CD14-positive monocyte (primary cell): ENCODE measurements at regions not wholly inside any gene's neighbourhood (a gene's known extent, or its start where the extent isn't known, plus 50 kb on each side); places are given as distances from the start of the nearest gene placed in this dataset.

ENCODE experiments used
- DNase-seq, 3 donors: peaks; one replicate each; pipeline ENCODE4 v3.0.0-alpha.2; 2011 to 2022
- H2AFZ ChIP-seq: 2 replicates; pipeline ENCODE4 v1.6.0; 2012; ENCODE audit warnings: mild to moderate bottlenecking, low read depth, low read length, inconsistent platforms; ENCODE audit not compliant: insufficient read depth, poor library complexity, severe bottlenecking
- H3K27ac ChIP-seq, 2 donors: 1 replicate in 1 of 2; 2 replicates in 1 of 2; pipeline ENCODE4 v1.5.1; 2012 to 2013; ENCODE audit warnings: low read length in 2 of 2, control low read depth in 1 of 2, inconsistent platforms in 1 of 2, low read depth in 1 of 2, mild to moderate bottlenecking in 1 of 2
- H3K27me3 ChIP-seq, 2 donors: one replicate each; pipeline versions ENCODE4 v1.6.0 to v1.6.1; 2011 to 2013; ENCODE audit warnings: low read length in 2 of 2; ENCODE audit not compliant: control insufficient read depth in 2 of 2, insufficient read depth in 2 of 2
- H3K36me3 ChIP-seq, 2 donors: replicated peaks in 1 of 2; 1 replicate in 1 of 2; 2 replicates in 1 of 2; pipeline versions ENCODE4 v1.5.1 to v1.6.1; 2012 to 2013; ENCODE audit warnings: low read length in 2 of 2, control low read depth in 1 of 2, inconsistent platforms in 1 of 2, mild to moderate bottlenecking in 1 of 2; ENCODE audit not compliant: insufficient read depth in 2 of 2, control insufficient read depth in 1 of 2
- H3K4me1 ChIP-seq, 2 donors: 1 replicate in 1 of 2; 2 replicates in 1 of 2; pipeline versions ENCODE4 v1.5.1 to v1.6.1; 2012 to 2013; ENCODE audit warnings: low read length in 2 of 2, control low read depth in 1 of 2, inconsistent platforms in 1 of 2, mild to moderate bottlenecking in 1 of 2, moderate library complexity in 1 of 2; ENCODE audit not compliant: insufficient read depth in 2 of 2, control insufficient read depth in 1 of 2
- H3K4me2 ChIP-seq: replicated peaks from 2 replicates; pipeline ENCODE3; 2012; ENCODE audit warnings: low read length, moderate library complexity, mild to moderate bottlenecking; ENCODE audit not compliant: poor library complexity, severe bottlenecking; ENCODE audit errors: extremely low read depth
- H3K4me3 ChIP-seq, 3 experiments: fragments of 200-600 bp in 1 of 3; sonication (generic) in 1 of 3; replicated peaks in 1 of 3; 1 replicate in 2 of 3; 2 replicates in 1 of 3; pipeline ENCODE4 v1.5.1; 2011 to 2013; ENCODE audit warnings: low read length in 3 of 3, mild to moderate bottlenecking in 3 of 3, control low read depth in 2 of 3, low read depth in 2 of 3, inconsistent platforms in 1 of 3, moderate library complexity in 1 of 3
- H3K79me2 ChIP-seq: 2 replicates; pipeline ENCODE4 v1.6.0; 2012; ENCODE audit warnings: mild to moderate bottlenecking, control low read depth, inconsistent platforms, low read length, moderate library complexity; ENCODE audit not compliant: insufficient read depth
- H3K9ac ChIP-seq: 2 replicates; pipeline ENCODE4 v1.6.0; 2017; ENCODE audit warnings: low read length, mild to moderate bottlenecking; ENCODE audit not compliant: insufficient read depth, poor library complexity, severe bottlenecking
- H3K9me3 ChIP-seq, 2 donors: replicated peaks in 1 of 2; 1 replicate in 1 of 2; 2 replicates in 1 of 2; pipeline versions ENCODE4 v1.5.1 to v1.6.1; 2012 to 2013; ENCODE audit warnings: low read length in 2 of 2, control low read depth in 1 of 2; ENCODE audit not compliant: control insufficient read depth in 1 of 2, insufficient read depth in 1 of 2
- H4K20me1 ChIP-seq: 2 replicates; pipeline ENCODE4 v1.6.0; 2012; ENCODE audit warnings: mild to moderate bottlenecking, low read length, control low read depth, moderate library complexity; ENCODE audit not compliant: insufficient read depth
- H3K27ac Mint-ChIP-seq, 7 donors: one replicate each; pipeline ENCODE4 v1.8.0; 2020; ENCODE audit warnings: mild to moderate bottlenecking in 7 of 7, mixed read lengths in 7 of 7, moderate library complexity in 6 of 7, inconsistent platforms in 2 of 7
- H3K27me3 Mint-ChIP-seq, 3 donors: one replicate each; pipeline ENCODE4 v1.8.0; 2021 to 2022; ENCODE audit warnings: low read depth in 3 of 3, mild to moderate bottlenecking in 3 of 3, mixed read lengths in 3 of 3, moderate library complexity in 3 of 3, inconsistent platforms in 1 of 3
- H3K36me3 Mint-ChIP-seq, 2 donors: one replicate each; pipeline ENCODE4 v1.8.0; 2020; ENCODE audit warnings: mixed read lengths in 2 of 2, inconsistent platforms in 1 of 2, mild to moderate bottlenecking in 1 of 2
- H3K4me1 Mint-ChIP-seq: one replicate; pipeline ENCODE4 v1.8.0; 2020; ENCODE audit warnings: mild to moderate bottlenecking, mixed read lengths
- H3K4me3 Mint-ChIP-seq, 2 donors: one replicate each; pipeline ENCODE4 v1.8.0; 2020; ENCODE audit warnings: mild to moderate bottlenecking in 2 of 2, mixed read lengths in 2 of 2, moderate library complexity in 1 of 2
- H3K9me3 Mint-ChIP-seq, 7 donors: one replicate each; pipeline ENCODE4 v1.8.0; 2020 to 2022; ENCODE audit warnings: mixed read lengths in 7 of 7, mild to moderate bottlenecking in 6 of 7, moderate library complexity in 6 of 7, inconsistent platforms in 2 of 7
- WGBS: methylation state at CpG from one replicate; pipeline ENCODE4 v1.1.5; 2013; ENCODE audit warnings: missing lambda C conversion rate; ENCODE audit not compliant: insufficient coverage; 5-methylcytosine and 5-hydroxymethylcytosine counted together
- intact Hi-C, 2 donors: fragments of 100-400 bp; cut with micrococcal nuclease; formaldehyde crosslinking; loops; one replicate each; pipeline versions ENCODE4 v1.15.0 to v1.15.1; 2023
- TF ChIP-seq, protein P1 (sequence below): fragments of 200-600 bp; IDR thresholded peaks from one replicate; pipeline ENCODE4 v1.8.0; 2022; ENCODE audit warnings: antibody characterized with exemption, mild to moderate bottlenecking

DNA sequence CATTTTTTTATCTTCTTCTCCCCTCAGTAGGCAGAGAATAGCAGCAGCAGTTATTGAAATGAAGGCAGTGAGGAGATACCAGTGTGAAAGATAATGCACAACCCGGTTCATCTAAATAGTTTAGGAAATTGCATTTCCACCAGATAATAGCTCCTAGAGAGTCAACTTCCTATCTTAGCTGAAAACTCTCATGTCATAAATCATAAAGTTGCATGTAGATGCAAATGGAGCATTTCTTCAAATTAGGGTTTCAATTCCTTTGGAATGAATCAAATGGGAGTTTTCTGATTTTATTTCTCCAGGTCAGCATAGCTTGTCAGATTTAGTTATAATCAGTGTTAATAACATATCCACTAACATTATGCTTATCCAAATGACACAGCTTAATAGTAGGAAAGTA lies 335.3 kb downstream of the CNTNAP4 start:
- Histone ChIP-seq H2AFZ (no peak overlapping the region), H3K36me3 (no peaks in the 10 kb centered on the region), H3K27me3 (no peaks in the 10 kb centered on the region), H3K9me3 (no peaks in the 10 kb centered on the region), H3K27ac (no peak overlapping the region), H3K4me1 (no peaks in the 10 kb centered on the region), H3K4me2 (no peak overlapping the region), H3K4me3 (no peak overlapping the region), H3K79me2 (no peaks in the 10 kb centered on the region), H3K9ac (no peak overlapping the region), H4K20me1 (no peaks in the 10 kb centered on the region)
- WGBS: no CpG with 5 or more reads among the region's 1 CpG
- Mint-ChIP-seq H3K9me3 (peaks cover 0 to 4% (median 2%) of the 10 kb centered on the region in 7 donors), H3K27me3 (no peaks in the 10 kb centered on the region), H3K36me3 (no peaks in the 10 kb centered on the region), H3K4me3 (no peak overlapping the region), H3K27ac (no peak overlapping the region), H3K4me1 (no peaks in the 10 kb centered on the region)
- TF ChIP-seq, protein P1, sequence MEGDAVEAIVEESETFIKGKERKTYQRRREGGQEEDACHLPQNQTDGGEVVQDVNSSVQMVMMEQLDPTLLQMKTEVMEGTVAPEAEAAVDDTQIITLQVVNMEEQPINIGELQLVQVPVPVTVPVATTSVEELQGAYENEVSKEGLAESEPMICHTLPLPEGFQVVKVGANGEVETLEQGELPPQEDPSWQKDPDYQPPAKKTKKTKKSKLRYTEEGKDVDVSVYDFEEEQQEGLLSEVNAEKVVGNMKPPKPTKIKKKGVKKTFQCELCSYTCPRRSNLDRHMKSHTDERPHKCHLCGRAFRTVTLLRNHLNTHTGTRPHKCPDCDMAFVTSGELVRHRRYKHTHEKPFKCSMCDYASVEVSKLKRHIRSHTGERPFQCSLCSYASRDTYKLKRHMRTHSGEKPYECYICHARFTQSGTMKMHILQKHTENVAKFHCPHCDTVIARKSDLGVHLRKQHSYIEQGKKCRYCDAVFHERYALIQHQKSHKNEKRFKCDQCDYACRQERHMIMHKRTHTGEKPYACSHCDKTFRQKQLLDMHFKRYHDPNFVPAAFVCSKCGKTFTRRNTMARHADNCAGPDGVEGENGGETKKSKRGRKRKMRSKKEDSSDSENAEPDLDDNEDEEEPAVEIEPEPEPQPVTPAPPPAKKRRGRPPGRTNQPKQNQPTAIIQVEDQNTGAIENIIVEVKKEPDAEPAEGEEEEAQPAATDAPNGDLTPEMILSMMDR: no peak
- DNase-seq: no peak
- intact Hi-C loops: no loop called here

DNA sequence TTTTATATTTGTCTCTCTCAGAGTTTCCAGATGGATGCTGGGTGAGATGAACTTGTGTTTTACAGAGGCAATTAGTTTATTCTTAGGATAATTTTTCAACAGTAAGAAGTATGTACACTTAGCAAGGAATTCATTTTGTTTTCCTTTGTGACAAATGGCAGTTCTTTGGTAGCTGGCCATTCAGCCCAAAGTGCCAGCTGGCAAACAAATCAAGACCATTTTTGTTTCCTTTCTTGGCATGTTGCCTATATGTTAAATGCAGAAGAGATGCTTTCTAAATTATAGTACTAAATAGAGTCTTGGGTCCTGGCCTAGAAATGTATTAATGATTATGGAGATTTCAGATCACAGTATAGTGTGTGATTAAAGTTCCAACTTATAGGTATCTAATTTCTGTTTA lies 337.1 kb downstream of the CNTNAP4 start:
- intact Hi-C loops: no loop called here
- Mint-ChIP-seq H3K4me1 (no peaks in the 10 kb centered on the region), H3K9me3 (peaks cover 0 to 7% (median under 1%) of the 10 kb centered on the region in 7 donors), H3K27me3 (no peaks in the 10 kb centered on the region), H3K27ac (no peak overlapping the region), H3K36me3 (no peaks in the 10 kb centered on the region), H3K4me3 (no peak overlapping the region)
- no peaks in the 10 kb centered on the region for H3K4me1 ChIP-seq
- H3K27me3 ChIP-seq: no peaks in the 10 kb centered on the region
- no peaks in the 10 kb centered on the region for H3K36me3 ChIP-seq
- DNase-seq: no peak
- no peak overlapping the region for H3K9ac ChIP-seq
- no peak overlapping the region for H2AFZ ChIP-seq
- H3K79me2 ChIP-seq: no peaks in the 10 kb centered on the region
- TF ChIP-seq, protein P1: no peak
- no peak overlapping the region for H3K4me3 ChIP-seq
- H3K9me3 ChIP-seq: no peaks in the 10 kb centered on the region
- no peak overlapping the region for H3K27ac ChIP-seq
- H4K20me1 ChIP-seq: no peaks in the 10 kb centered on the region
- H3K4me2 ChIP-seq: no peak overlapping the region
